ENCODE measurements at regions not wholly inside any gene's neighbourhood (a gene's known extent, or its start where the extent isn't known, plus 50 kb on each side); places are given as distances from the start of the nearest gene placed in this dataset.
"Not testable (repeated sequence)": the region's sequence is repeated elsewhere in the genome, so short reads cannot be mapped to it uniquely, and the experiment has no call there.

DNA sequence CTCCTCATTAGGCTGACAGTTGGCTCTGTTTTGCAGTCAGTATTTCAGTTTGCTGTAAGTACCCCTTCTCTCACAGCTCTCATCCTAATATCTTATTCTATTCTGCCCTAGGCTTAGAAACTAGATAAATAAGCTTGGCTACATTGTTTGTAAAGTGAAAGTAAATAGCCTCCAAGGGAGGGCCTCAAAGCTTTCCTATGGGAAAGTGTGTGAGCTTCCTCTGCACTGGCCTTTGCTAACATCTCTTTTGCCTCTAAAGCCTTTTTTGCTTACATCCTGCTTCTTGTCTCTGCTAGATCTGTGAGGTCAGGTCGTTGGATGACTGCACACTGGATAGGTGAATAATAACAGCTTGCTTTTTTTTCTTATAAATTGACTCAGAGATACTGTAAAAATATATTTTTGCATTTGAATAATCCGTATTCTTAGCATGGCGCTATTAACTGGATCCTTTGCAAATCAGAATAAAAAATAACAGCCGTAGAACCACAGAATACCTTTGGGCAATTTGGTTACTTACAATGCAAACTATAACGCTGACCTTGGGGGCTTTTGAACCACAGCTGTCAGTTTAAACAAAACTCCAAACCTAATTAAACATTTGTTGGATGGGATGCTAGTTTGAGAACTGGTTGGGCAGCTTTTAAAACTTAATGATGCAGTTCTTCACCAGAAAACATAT lies 55.1 kb downstream of the TTC6 start:
- no peak for DNase-seq (ENCODE audit: low read depth, low spot score)

- DNase-seq (ENCODE audit: low read depth, low spot score): no peak
These were observed 56.6 kb downstream of the TTC6 start for GRCh38 chr14:37652042-37652441.

DNA sequence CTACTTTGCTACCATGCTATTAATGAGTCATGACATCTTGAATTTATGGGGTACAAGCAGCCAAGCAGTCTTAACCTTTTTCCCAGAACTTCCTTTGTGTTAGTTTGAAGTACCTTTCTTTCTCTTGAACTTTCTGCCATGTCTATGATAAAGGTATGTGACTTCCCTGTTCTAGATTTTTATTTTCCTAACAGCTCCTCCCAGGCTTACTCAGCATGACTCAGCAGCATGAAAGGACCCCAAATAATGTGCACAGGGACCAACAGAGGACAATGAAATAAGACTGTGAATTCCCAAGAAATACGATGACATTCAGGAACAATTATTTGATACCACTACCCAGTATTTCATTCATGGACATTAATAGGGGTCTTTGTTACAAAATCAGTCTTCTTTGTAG lies 60.0 kb downstream of the TTC6 start:
- no peak for DNase-seq (ENCODE audit: low read depth, low spot score)

DNA sequence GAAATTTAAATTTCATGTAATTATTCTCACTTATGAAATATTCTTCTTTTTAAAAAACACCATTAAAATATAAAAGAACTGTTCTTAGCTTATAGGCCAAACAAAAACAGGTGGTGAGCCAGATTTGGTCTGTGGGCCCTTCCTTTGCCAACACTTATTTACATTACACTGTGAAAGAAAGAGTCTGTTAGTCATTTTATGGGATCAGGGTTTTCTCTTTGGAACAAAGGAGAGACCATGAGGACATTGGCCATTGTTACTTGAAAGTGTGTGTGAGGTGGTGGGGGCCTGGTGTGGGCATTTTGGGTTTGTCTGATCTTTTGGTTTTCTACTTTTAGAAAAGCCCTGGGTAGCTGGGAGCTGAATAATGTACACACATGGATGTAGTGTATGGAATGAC lies 62.7 kb downstream of the TTC6 start:
- no peak for DNase-seq (ENCODE audit: low read depth, low spot score)

- no peak for DNase-seq (ENCODE audit: low read depth, low spot score)
These were observed 68.1 kb downstream of the TTC6 start for GRCh38 chr14:37663498-37663897.

GRCh38 chr14:37665479-37665878 lies 70.0 kb downstream of the TTC6 start:
- no peak for DNase-seq (ENCODE audit: low read depth, low spot score)

- DNase-seq (ENCODE audit: low read depth, low spot score): no peak
These were observed 70.5 kb downstream of the TTC6 start for GRCh38 chr14:37665951-37666350.

GRCh38 chr14:37668646-37669045 lies 73.2 kb downstream of the TTC6 start:
- no peak for DNase-seq (ENCODE audit: low read depth, low spot score)

DNA sequence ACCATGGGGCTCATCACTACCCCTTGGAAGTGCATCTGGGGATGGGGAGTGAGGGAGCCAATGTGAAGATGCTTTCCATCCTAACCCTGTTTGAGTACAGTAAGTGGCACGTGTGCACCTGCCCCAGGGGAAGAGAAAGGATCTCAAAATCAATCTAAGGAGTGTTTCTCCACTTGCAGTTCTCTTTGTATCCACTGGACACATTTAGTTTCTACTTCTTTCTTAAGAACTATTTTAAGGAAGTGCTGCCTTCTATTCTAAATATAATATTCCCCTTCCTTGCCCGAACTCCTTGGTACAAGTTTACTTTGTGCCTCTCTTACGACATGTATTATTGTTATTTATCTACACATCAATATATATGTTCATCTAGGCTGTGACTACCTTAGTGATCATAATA lies 73.8 kb downstream of the TTC6 start:
- DNase-seq (ENCODE audit: low read depth, low spot score): no peak

DNA sequence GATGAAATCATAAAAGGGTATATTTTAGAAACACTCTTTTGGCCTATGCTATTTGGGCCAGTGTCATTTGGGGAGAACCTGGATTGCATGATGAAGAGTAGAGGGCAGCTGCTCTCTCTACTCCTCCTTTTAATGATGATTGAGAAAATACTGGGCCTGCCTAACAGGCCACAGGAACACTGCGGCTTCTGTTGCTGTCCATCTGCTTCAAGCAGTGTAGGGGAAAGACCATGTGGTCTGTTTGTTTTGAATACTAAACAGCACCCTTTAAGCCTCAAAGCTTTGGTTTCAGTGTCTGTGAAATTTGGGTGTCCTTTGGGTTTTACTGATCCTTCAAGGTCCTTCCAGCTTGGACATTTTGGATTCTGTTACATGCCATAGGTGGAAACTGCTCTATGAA lies 78.0 kb downstream of the TTC6 start:
- DNase-seq (ENCODE audit: low read depth, low spot score): no peak

DNA sequence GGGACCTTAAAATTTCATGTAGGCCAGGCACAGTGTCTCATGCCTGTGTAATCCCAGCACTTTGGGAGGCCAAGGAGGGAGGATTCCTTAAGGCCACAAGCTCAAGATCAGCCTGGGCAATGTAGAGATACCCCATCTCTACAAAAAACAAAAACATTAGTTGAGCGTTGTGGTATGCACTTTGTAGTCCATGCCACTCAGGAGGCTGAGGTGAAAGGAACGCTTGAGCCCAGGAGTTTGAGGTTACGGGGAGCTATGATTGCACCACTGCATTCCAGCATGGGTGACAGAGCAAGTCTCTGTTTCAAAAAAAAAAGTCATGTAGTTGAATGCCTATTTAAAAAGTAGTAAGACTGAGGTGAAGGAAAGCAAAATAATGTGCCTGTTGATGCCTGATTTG lies 83.5 kb downstream of the TTC6 start:
- DNase-seq (ENCODE audit: low read depth, low spot score): no peak

GRCh38 chr14:37681486-37681885 lies 86.1 kb downstream of the TTC6 start:
- DNase-seq (ENCODE audit: low read depth, low spot score): no peak

DNA sequence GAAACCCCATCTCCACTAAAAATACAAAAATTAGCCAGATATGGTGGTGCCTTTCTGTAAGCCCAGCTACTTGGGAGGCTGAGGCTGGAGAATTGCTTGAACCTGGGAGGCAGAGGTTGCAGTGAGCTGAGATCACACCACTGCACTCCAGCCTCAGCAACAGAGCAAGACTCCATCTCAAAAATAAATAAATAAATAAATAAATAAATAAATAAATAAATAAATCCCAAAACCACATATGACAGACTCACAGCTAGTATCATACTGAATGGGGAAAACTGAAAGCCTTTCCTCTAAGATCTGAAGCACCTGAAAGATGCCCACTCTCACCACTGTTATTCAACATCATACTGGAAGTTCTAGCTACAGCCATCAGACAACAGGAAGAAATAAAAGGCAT lies 97.3 kb downstream of the TTC6 start:
- not testable (repeated sequence) for DNase-seq (ENCODE audit: low read depth, low spot score)

- not testable (repeated sequence) for DNase-seq (ENCODE audit: low read depth, low spot score)
These were observed 98.0 kb downstream of the TTC6 start for GRCh38 chr14:37693420-37693819.

GRCh38 chr14:37695866-37696265 lies 100.4 kb downstream of the TTC6 start:
- no peak for DNase-seq (ENCODE audit: low read depth, low spot score)

DNA sequence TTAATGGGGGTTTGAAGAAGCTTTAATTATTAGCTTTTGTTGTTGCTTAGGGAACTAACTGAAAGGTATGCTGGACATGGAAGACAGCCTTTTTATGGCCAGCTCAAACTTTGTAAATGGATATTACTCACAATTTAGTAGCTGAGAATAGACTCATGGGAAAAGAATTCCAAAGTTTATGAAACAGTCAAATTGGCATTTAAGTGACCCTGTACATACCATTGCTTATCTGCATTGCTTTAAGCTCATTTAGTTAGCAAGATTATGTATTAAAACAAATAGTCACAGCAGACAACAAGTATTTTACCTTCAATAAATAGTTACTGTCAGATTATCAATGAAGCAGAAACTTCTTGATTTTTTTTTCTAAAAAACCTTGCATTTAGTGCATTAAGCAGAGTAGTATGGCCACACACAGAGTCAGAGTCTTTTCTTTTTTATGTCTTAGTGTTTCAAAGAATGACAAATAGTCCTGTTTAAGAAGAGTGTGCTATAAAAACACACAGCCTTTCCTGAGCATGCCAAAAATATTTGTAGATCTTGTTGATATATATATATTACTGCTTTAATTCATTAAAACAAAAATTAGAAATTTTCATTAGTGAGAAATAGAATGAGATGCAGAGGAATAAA lies 102.2 kb downstream of the TTC6 start:
- no peak for DNase-seq (ENCODE audit: low read depth, low spot score)

DNA sequence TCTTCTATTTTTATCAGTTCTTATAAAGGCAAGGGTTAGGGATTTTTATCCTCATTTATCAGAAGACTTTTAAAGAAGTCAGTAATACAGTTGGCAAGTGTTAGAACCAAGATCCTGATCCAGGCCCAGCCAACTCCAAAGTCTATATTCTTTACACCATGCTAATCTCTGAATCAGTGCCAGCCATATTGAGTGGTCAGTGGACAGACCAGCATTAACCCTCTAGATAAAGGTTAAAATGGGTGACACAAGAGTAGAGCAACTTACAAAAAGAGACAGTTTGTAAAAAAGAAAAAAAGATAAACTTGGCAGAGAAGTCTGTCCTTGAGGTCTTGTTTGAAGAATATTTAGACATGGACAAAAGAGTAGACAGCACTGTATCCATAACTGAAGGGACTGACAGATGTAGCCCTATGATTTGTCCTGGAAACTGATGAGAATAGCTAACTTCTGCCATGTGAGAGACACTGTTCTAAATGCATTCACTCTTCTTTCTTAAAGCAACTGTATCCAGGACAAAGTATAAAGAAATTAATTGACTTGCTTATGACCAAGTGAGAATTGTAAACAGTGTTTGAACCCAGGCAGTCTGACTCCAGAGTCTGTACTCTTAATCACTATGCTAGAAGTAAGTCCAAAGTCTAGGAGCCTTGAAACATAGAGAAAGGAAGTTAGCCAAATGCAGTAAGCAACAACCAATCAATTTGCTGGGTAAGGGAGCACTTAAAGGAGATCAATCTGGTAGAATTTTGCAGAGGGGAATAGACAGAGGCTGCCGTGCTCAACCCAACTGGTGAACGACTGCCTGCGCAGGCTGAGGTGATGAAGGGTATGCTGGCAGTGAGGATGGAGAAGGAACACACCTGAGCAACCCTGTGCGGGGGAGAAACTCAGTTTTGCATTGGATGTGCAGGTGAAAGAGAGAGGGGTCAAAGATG lies 103.7 kb downstream of the TTC6 start:
- DNase-seq (ENCODE audit: low read depth, low spot score): no peak

- no peak for DNase-seq (ENCODE audit: low read depth, low spot score)
These were observed 112.3 kb downstream of the TTC6 start for GRCh38 chr14:37707716-37708115.

GRCh38 chr14:37708481-37708880 lies 113.1 kb downstream of the TTC6 start:
- DNase-seq (ENCODE audit: low read depth, low spot score): no peak

DNA sequence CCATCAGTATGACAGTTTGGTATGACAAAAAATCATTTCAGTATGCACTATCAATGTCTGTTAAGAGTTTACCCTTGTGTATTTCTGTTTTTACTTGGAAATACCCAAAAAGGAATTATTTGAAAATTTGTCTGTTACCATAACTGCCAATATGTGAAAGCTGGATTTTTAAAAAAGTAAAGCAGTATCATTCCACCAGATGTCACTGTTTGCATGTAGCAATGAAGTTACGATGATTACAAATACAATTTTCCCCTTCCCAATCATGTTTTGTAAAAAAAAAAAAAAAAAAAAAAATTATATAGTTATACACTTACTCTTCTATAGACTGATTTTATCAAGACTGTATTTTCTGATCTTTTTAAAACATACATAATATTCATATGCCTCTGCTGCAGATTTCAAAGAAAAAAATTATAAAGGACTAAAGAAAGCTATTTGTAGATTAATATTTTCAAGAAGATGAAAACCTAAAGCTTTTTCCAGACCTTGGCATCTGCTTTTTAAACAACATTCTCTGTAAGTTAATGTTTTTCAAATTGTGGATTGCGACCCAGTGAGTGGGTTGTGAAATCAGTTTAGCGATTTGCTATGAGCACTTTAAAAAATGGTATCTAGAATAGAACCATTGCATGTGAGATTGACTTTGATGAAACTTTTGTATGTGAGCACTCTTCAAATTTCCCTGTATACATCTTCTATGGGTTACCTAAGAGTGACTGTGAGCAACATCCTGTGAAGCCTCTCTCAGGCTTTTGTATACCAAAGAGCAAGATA lies 114.2 kb downstream of the TTC6 start:
- DNase-seq (ENCODE audit: low read depth, low spot score): no peak

- no peak for DNase-seq (ENCODE audit: low read depth, low spot score)
These were observed 116.0 kb downstream of the TTC6 start for GRCh38 chr14:37711356-37711830.
